ENCODE measurements at regions not wholly inside any gene's neighbourhood (a gene's known extent, or its start where the extent isn't known, plus 50 kb on each side); places are given as distances from the start of the nearest gene placed in this dataset.

DNA sequence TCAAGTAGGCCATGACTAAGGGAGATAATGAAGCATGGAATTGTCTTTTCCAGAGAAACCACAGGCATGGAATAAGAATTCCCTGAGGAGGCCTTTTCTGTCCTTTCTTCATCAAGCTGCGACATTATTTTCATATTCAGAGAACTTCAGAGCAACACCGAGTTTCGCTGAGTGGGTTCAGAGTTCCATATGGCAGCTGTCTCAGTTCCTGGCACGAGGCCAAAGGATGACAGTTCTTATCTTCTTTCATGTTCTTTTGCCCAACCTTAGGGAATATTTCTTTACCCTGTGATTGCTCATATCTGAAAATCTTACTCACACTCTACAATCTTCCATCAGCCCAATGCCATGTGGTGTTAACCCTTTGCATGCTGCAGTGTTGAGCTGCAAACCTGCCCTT lies 135.3 kb upstream of the BMP2 start (continued):
- TF ChIP-seq, protein P1, sequence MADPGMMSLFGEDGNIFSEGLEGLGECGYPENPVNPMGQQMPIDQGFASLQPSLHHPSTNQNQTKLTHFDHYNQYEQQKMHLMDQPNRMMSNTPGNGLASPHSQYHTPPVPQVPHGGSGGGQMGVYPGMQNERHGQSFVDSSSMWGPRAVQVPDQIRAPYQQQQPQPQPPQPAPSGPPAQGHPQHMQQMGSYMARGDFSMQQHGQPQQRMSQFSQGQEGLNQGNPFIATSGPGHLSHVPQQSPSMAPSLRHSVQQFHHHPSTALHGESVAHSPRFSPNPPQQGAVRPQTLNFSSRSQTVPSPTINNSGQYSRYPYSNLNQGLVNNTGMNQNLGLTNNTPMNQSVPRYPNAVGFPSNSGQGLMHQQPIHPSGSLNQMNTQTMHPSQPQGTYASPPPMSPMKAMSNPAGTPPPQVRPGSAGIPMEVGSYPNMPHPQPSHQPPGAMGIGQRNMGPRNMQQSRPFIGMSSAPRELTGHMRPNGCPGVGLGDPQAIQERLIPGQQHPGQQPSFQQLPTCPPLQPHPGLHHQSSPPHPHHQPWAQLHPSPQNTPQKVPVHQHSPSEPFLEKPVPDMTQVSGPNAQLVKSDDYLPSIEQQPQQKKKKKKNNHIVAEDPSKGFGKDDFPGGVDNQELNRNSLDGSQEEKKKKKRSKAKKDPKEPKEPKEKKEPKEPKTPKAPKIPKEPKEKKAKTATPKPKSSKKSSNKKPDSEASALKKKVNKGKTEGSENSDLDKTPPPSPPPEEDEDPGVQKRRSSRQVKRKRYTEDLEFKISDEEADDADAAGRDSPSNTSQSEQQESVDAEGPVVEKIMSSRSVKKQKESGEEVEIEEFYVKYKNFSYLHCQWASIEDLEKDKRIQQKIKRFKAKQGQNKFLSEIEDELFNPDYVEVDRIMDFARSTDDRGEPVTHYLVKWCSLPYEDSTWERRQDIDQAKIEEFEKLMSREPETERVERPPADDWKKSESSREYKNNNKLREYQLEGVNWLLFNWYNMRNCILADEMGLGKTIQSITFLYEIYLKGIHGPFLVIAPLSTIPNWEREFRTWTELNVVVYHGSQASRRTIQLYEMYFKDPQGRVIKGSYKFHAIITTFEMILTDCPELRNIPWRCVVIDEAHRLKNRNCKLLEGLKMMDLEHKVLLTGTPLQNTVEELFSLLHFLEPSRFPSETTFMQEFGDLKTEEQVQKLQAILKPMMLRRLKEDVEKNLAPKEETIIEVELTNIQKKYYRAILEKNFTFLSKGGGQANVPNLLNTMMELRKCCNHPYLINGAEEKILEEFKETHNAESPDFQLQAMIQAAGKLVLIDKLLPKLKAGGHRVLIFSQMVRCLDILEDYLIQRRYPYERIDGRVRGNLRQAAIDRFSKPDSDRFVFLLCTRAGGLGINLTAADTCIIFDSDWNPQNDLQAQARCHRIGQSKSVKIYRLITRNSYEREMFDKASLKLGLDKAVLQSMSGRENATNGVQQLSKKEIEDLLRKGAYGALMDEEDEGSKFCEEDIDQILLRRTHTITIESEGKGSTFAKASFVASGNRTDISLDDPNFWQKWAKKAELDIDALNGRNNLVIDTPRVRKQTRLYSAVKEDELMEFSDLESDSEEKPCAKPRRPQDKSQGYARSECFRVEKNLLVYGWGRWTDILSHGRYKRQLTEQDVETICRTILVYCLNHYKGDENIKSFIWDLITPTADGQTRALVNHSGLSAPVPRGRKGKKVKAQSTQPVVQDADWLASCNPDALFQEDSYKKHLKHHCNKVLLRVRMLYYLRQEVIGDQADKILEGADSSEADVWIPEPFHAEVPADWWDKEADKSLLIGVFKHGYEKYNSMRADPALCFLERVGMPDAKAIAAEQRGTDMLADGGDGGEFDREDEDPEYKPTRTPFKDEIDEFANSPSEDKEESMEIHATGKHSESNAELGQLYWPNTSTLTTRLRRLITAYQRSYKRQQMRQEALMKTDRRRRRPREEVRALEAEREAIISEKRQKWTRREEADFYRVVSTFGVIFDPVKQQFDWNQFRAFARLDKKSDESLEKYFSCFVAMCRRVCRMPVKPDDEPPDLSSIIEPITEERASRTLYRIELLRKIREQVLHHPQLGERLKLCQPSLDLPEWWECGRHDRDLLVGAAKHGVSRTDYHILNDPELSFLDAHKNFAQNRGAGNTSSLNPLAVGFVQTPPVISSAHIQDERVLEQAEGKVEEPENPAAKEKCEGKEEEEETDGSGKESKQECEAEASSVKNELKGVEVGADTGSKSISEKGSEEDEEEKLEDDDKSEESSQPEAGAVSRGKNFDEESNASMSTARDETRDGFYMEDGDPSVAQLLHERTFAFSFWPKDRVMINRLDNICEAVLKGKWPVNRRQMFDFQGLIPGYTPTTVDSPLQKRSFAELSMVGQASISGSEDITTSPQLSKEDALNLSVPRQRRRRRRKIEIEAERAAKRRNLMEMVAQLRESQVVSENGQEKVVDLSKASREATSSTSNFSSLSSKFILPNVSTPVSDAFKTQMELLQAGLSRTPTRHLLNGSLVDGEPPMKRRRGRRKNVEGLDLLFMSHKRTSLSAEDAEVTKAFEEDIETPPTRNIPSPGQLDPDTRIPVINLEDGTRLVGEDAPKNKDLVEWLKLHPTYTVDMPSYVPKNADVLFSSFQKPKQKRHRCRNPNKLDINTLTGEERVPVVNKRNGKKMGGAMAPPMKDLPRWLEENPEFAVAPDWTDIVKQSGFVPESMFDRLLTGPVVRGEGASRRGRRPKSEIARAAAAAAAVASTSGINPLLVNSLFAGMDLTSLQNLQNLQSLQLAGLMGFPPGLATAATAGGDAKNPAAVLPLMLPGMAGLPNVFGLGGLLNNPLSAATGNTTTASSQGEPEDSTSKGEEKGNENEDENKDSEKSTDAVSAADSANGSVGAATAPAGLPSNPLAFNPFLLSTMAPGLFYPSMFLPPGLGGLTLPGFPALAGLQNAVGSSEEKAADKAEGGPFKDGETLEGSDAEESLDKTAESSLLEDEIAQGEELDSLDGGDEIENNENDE (IDR thresholded peaks at IDR 0.05; ENCODE audit: insufficient replicate concordance, low read length): no peak
- TF ChIP-seq RFX5 (IDR thresholded peaks at IDR 0.05; ENCODE audit: borderline replicate concordance, low read depth, low read length) (no peak), SUZ12 (IDR thresholded peaks at IDR 0.05; ENCODE audit: low read length) (no peak)
